Colonic mucosa (tissue), 4 donors: ENCODE measurements at regions not wholly inside any gene's neighbourhood (a gene's known extent, or its start where the extent isn't known, plus 50 kb on each side); places are given as distances from the start of the nearest gene placed in this dataset.

Source experiments
- DNase-seq: peaks from one replicate; pipeline ENCODE4 v3.0.0-alpha.2; 2020
- H3K27ac ChIP-seq: fragments of 200-600 bp; one replicate; pipeline ENCODE4 v1.8.0; 2021
- H3K27me3 ChIP-seq: fragments of 200-600 bp; one replicate; pipeline ENCODE4 v1.8.0; 2021
- H3K36me3 ChIP-seq: fragments of 200-600 bp; one replicate; pipeline ENCODE4 v1.8.0; 2021
- H3K4me1 ChIP-seq: fragments of 200-600 bp; one replicate; pipeline ENCODE4 v1.8.0; 2021; ENCODE audit warnings: mild to moderate bottlenecking
- H3K4me3 ChIP-seq: fragments of 200-600 bp; one replicate; pipeline ENCODE4 v1.8.0; 2021
- H3K9ac ChIP-seq, 2 donors: one replicate each; pipeline ENCODE4 v1.7.0; 2013; ENCODE audit warnings: control low read depth in 2 of 2, low read depth in 2 of 2, low read length in 2 of 2
- H3K9me3 ChIP-seq: fragments of 200-600 bp; one replicate; pipeline ENCODE4 v1.8.0; 2021
- CTCF ChIP-seq: fragments of 200-600 bp; IDR thresholded peaks from one replicate; pipeline ENCODE4 v1.8.0; 2022; ENCODE audit warnings: antibody characterized with exemption, mild to moderate bottlenecking
- intact Hi-C: fragments of 100-400 bp; cut with DNase I; formaldehyde crosslinking; loops from one replicate; pipeline ENCODE4 v1.14.1; 2022
- donor health status: healthy.
- donor health status: DM: no; HTN: no; CAD: no.
- donor health status: DM: no; HTN: no; CAD: no.

- no peak for DNase-seq
- no peak for TF ChIP-seq CTCF
- H3K9ac ChIP-seq = no peak overlapping the region
These were observed 58.5 kb downstream of the STYXL2 start for GRCh38 chr1:167152192-167152876.

DNA sequence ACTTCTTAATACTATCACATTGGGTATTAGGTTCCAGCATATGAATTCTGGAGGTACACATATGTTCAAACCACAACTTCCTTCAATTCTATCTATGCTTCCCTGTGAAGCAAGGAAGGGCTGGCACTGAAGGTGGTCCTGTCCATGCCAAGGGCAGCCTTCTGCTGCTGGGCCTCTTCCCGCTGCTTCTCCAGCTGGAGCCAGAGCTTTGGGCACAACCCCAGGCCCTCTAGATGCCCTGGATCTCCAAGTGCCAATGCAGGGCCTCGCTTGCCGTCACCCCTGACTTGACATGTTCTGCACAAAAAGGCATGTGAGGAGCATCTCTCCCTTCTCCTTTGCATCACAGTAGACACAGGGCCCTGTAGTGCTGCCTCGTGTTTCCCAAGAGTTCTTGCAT, 62.6 kb downstream of the STYXL2 start:
- DNase-seq = no peak
- intact Hi-C loops = no loop called here
- H3K27me3 ChIP-seq = no peaks in the 10 kb centered on the region
- no peak overlapping the region for H3K4me3 ChIP-seq
- no peaks in the 10 kb centered on the region for H3K4me1 ChIP-seq
- no peaks in the 10 kb centered on the region for H3K9me3 ChIP-seq
- no peak overlapping the region for H3K27ac ChIP-seq
- H3K36me3 ChIP-seq = no peaks in the 10 kb centered on the region
- TF ChIP-seq CTCF = no peak
- H3K9ac ChIP-seq = no peak overlapping the region

More at GRCh38 chr1:167152192-167152876, 58.5 kb downstream of the STYXL2 start:
- Histone ChIP-seq H3K27me3 (no peaks in the 10 kb centered on the region), H3K27ac (no peak overlapping the region), H3K4me1 (no peaks in the 10 kb centered on the region), H3K4me3 (no peak overlapping the region), H3K36me3 (no peaks in the 10 kb centered on the region), H3K9me3 (no peaks in the 10 kb centered on the region)
- intact Hi-C loops = no loop called here

GRCh38 chr1:167157114-167157513, 63.2 kb downstream of the STYXL2 start:
- H3K9ac ChIP-seq = no peak overlapping the region
- DNase-seq = no peak
- no peak overlapping the region for H3K4me3 ChIP-seq
- no peak overlapping the region for H3K27ac ChIP-seq
- H3K27me3 ChIP-seq = no peaks in the 10 kb centered on the region
- no peaks in the 10 kb centered on the region for H3K9me3 ChIP-seq
- H3K36me3 ChIP-seq = no peaks in the 10 kb centered on the region
- peaks cover under 1% of the 10 kb centered on the region for H3K4me1 ChIP-seq
- intact Hi-C loops = no loop called here
- TF ChIP-seq CTCF = no peak

- no peak for TF ChIP-seq CTCF
- Histone ChIP-seq H3K9me3 (no peaks in the 10 kb centered on the region), H3K4me3 (no peak overlapping the region), H3K36me3 (no peaks in the 10 kb centered on the region), H3K27ac (no peak overlapping the region), H3K9ac (no peak overlapping the region), H3K27me3 (no peaks in the 10 kb centered on the region), H3K4me1 (peaks cover 6% of the 10 kb centered on the region)
- intact Hi-C loops = no loop called here
- DNase-seq = no peak
These were observed 62.4 kb upstream of the POU2F1 start for GRCh38 chr1:167158111-167158812.

- no peaks in the 10 kb centered on the region for H3K36me3 ChIP-seq
- H3K4me1 ChIP-seq = peaks cover 6% of the 10 kb centered on the region
- H3K4me3 ChIP-seq = no peak overlapping the region
- no peak for TF ChIP-seq CTCF
- intact Hi-C loops = no loop called here
- no peaks in the 10 kb centered on the region for H3K9me3 ChIP-seq
- DNase-seq = no peak
- no peaks in the 10 kb centered on the region for H3K27me3 ChIP-seq
- H3K9ac ChIP-seq = no peak overlapping the region
- H3K27ac ChIP-seq = no peak overlapping the region
These were observed 61.8 kb upstream of the POU2F1 start for GRCh38 chr1:167158813-167159275.
